ENCODE measurements at regions not wholly inside any gene's neighbourhood (a gene's known extent, or its start where the extent isn't known, plus 50 kb on each side); places are given as distances from the start of the nearest gene placed in this dataset.
A peak's percentile ranks its signal among the peaks of the same experiment; 100 is the strongest.

GRCh38 chr3:168517249-168518071, 421.7 kb upstream of the GOLIM4 start:
- DNase-seq (ENCODE audit: low read depth), result no peak

- no peak for DNase-seq (ENCODE audit: low read depth)
Observed at GRCh38 chr3:168514252-168514651, 418.5 kb upstream of the GOLIM4 start.

GRCh38 chr3:168512802-168513201, 417.1 kb upstream of the GOLIM4 start:
- no peak for DNase-seq (ENCODE audit: low read depth)

GRCh38 chr3:168511428-168512014, 415.8 kb upstream of the GOLIM4 start:
- DNase-seq (ENCODE audit: low read depth), result peak; percentile 0

- DNase-seq (ENCODE audit: low read depth), result no peak
Observed at GRCh38 chr3:168506589-168506988, 410.9 kb upstream of the GOLIM4 start.

- no peak for DNase-seq (ENCODE audit: low read depth)
Observed at GRCh38 chr3:168501570-168501969, 405.8 kb upstream of the GOLIM4 start.

- DNase-seq (ENCODE audit: low read depth), result no peak
Observed at GRCh38 chr3:168498194-168498593, 402.5 kb upstream of the GOLIM4 start.

GRCh38 chr3:168497741-168498140, 402.0 kb upstream of the GOLIM4 start:
- no peak for DNase-seq (ENCODE audit: low read depth)

GRCh38 chr3:168497183-168497582, 401.5 kb upstream of the GOLIM4 start:
- no peak for DNase-seq (ENCODE audit: low read depth)

GRCh38 chr3:168495932-168496331, 400.2 kb upstream of the GOLIM4 start:
- DNase-seq (ENCODE audit: low read depth), result no peak

GRCh38 chr3:168495270-168495669, 399.5 kb upstream of the GOLIM4 start:
- no peak for DNase-seq (ENCODE audit: low read depth)

GRCh38 chr3:168493412-168494205, 397.9 kb upstream of the GOLIM4 start:
- no peak for DNase-seq (ENCODE audit: low read depth)

GRCh38 chr3:168490981-168491380, 395.3 kb upstream of the GOLIM4 start:
- DNase-seq (ENCODE audit: low read depth), result no peak

- no peak for DNase-seq (ENCODE audit: low read depth)
Observed at GRCh38 chr3:168489301-168489700, 393.6 kb upstream of the GOLIM4 start.

- DNase-seq (ENCODE audit: low read depth), result no peak
Observed at GRCh38 chr3:168485936-168486335, 390.2 kb upstream of the GOLIM4 start.

GRCh38 chr3:168476360-168476980, 380.7 kb upstream of the GOLIM4 start:
- DNase-seq (ENCODE audit: low read depth), result no peak

GRCh38 chr3:168475704-168476103, 380.0 kb upstream of the GOLIM4 start:
- no peak for DNase-seq (ENCODE audit: low read depth)

GRCh38 chr3:168473334-168473890, 377.7 kb upstream of the GOLIM4 start:
- DNase-seq (ENCODE audit: low read depth), result no peak

GRCh38 chr3:168472783-168473182, 377.1 kb upstream of the GOLIM4 start:
- no peak for DNase-seq (ENCODE audit: low read depth)

GRCh38 chr3:168470380-168470779, 374.7 kb upstream of the GOLIM4 start:
- no peak for DNase-seq (ENCODE audit: low read depth)

GRCh38 chr3:168469436-168469835, 373.7 kb upstream of the GOLIM4 start:
- no peak for DNase-seq (ENCODE audit: low read depth)
